Thyroid gland (tissue), 4 donors: ENCODE measurements at regions not wholly inside any gene's neighbourhood (a gene's known extent, or its start where the extent isn't known, plus 50 kb on each side); places are given as distances from the start of the nearest gene placed in this dataset.

Experiments used
- POLR2A ChIP-seq, 2 donors: fragments of 450-650 bp; IDR thresholded peaks; one replicate each; pipeline ENCODE4 v1.6.1; 2017; ENCODE audit warnings: antibody characterized with exemption in 2 of 2, mild to moderate bottlenecking in 2 of 2, moderate library complexity in 1 of 2
- TF ChIP-seq, protein P1 (sequence below), 6 experiments: fragments of 200-600 bp in 3 of 6; fragments of 450-650 bp in 3 of 6; sonication (generic) in 3 of 6; IDR thresholded peaks; one replicate each; pipeline ENCODE4 v1.5.1; 2016 to 2019; ENCODE audit warnings: antibody characterized with exemption in 6 of 6, mild to moderate bottlenecking in 2 of 6, inconsistent platforms in 1 of 6, moderate library complexity in 1 of 6

DNA sequence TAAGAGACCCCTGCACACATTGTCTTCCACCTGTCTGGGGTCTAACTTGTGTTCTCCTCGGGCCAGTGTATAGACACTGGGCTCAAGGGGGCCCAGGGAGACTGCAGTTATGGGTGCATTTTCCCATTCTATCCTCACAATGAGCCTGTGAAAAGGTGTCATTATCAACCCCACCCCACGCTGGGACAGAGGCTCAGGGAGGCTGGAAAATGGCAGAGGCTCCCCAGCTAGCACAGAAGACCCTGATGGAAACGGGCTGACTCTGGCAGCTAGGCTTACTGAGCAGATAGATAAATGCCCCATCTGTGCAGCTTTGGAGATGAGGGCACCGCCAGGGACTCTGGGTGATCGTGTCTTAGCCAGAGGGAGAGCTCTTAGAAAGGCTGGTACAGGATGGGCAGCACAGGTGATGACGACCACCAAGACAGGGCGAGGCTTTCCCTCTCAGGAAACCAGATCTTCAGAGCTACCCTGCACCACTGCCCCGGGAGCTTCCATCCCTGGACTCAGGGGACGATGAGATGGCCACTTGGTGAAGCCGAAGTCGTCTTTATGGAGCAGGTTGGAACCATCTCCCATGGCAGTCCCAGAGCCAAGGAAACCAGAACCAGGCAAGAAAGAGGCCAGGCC lies 58.2 kb upstream of the CHST15 start:
- TF ChIP-seq, protein P1, sequence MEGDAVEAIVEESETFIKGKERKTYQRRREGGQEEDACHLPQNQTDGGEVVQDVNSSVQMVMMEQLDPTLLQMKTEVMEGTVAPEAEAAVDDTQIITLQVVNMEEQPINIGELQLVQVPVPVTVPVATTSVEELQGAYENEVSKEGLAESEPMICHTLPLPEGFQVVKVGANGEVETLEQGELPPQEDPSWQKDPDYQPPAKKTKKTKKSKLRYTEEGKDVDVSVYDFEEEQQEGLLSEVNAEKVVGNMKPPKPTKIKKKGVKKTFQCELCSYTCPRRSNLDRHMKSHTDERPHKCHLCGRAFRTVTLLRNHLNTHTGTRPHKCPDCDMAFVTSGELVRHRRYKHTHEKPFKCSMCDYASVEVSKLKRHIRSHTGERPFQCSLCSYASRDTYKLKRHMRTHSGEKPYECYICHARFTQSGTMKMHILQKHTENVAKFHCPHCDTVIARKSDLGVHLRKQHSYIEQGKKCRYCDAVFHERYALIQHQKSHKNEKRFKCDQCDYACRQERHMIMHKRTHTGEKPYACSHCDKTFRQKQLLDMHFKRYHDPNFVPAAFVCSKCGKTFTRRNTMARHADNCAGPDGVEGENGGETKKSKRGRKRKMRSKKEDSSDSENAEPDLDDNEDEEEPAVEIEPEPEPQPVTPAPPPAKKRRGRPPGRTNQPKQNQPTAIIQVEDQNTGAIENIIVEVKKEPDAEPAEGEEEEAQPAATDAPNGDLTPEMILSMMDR (IDR thresholded peaks at IDR 0.05) = no peak
- TF ChIP-seq POLR2A (IDR thresholded peaks at IDR 0.05) = no peak
